ENCODE measurements at regions not wholly inside any gene's neighbourhood (a gene's known extent, or its start where the extent isn't known, plus 50 kb on each side); places are given as distances from the start of the nearest gene placed in this dataset.
"Not testable (repeated sequence)": the region's sequence is repeated elsewhere in the genome, so short reads cannot be mapped to it uniquely, and the experiment has no call there.

DNA sequence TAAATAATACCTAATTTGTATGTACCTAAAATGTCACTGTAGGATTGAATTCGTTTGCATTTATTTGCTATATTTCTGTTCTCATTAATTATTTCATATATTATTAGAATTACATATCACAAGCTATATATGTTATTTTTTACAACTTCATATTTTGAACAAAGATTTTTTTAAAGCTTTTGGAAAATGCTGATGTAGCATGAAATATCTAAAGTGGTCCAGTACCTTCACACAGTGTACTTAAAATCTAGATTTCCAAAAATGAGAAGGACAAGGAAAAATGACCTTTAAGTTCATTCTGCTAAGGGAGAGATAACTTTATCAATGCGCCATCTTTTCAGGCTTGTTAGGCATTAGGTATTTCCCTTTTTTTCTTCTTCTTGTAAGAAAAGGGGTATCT, 71.8 kb downstream of the LARP7 start:
- no peak for DNase-seq

DNA sequence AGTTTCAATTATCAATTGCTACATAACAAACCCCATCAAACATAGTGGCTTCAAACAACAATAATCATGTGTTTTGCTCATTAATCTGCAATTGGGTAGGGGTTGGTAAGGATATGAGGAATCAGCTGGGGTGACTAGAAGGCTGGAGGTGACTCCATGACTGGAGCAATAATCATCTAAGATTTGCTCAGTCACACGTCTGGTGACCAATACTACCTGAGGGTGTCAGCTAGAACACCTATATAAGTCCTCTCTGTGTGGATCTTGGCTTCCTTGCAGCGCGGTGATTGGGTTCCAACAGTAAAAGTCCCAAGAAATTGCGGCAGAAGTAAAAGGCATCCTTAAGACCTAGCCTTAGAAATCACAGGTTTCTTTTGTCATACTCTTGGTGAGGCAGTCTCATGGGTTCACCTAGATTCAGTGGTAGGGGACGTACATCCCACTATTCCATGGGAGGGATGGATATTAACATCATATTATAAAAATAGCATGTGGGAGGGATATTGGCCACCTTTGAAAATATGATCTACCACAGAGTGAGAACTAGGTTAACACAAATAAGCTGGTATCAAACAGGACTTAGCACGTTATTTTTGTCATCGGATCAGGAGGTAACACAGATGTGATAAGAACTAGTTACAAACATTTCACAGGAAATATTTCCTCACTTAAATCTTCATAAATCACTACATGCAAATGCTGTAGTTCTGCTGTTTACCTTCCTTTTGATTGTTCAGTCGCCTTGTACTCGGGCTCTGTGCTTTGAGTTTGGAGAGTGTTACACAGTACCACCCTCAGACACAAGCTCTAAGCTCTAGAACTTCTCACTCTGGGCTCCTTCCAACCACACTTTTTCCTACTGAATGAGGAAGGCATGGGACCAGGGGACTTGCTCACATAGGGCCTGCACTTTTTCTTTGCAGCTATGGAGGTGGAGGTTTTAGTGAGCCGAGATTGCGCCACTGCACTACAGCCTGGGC, 78.3 kb downstream of the LARP7 start:
- DNase-seq, result no peak

DNA sequence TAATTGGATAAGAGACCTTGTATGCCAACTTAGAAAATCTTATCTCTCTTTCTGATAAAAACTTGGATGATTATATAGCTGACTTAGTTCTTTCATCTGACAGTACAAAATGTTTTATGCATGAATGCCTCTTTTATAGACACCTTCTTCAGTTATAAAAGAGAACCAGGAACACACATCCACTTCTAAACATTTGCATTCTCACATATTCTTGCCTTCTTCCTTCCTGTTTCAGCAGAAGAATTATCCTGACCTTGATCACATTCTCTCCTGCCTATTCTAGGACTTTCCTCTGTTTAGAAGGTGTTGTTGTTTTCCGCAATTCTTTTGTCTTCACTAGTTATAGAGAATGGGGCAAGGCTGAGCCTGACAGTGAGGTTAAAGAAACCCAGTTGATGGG, 80.9 kb downstream of the LARP7 start:
- DNase-seq, result no peak

GRCh38 chr4:112721627-112722026, 84.7 kb downstream of the LARP7 start:
- DNase-seq, result no peak

GRCh38 chr4:112726041-112726440, 89.1 kb downstream of the LARP7 start:
- no peak for DNase-seq

- DNase-seq, result not testable (repeated sequence)
Measured at GRCh38 chr4:112727728-112728127, 90.8 kb downstream of the LARP7 start.

GRCh38 chr4:112731715-112732114, 94.8 kb downstream of the LARP7 start:
- no peak for DNase-seq

- DNase-seq, result no peak
Measured at GRCh38 chr4:112732142-112732541, 95.2 kb downstream of the LARP7 start.

DNA sequence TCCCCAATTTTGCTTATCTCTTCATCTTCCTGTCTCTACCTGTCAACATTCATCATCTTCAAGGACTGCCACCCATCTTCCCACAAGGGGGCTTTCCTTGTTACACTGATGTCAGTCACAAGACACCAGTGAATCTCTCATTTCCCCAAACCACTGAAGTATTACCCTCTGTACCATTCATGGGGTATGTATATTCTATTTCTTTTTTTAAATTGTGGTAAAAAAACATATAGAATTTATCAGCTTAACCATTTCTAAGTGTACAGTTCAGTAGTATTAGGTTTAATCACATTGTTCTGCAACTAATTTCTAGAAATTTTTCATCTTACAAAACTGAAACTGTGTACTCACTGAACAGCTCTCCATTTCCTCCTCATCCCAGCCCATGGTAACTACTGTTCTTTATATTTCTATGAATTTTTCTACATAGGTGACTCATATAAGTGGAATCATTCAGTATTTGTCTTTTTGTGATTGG, 98.6 kb downstream of the LARP7 start:
- no peak for DNase-seq

DNA sequence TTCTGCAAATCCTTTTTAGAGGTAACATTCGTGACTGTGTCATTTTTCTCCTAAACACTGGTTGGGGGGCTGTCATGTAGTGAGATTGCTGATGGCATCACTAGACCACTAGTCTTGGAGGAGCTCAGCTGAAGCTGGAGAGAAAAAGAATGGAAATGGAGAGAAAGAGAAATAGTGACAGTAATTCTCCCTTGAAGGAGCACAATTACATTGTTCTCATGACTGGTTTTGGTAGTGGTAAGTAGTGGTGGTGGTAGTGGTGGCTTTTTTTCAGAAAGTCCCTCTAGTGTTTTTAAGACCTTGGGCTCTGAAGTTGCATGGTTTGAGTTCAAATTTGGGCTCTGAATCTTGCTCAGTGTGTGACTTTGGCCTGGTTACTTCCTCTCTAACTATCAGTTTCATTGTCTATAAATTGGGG, 99.8 kb downstream of the LARP7 start:
- no peak for DNase-seq

GRCh38 chr4:112739442-112739841, 102.5 kb downstream of the LARP7 start:
- DNase-seq, result no peak

DNA sequence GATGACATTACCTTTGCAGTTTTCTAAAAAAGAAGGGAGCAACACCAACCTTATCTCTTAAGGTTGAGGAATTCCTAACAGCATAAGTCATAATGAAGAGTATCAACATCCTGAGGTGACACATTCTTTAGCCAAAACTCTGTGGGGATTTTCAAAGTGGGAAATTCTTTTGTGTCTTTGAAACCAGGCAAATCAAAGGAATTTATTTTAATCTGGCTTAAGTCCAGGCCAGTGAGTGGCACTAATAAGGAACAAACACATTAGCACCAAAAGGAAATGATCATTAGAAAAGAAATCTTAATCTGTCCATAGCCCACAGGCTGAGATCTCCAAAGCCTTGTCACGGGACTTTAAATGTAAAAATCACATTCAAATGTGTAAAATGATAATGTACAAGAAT, 110.1 kb downstream of the LARP7 start:
- DNase-seq, result no peak

DNA sequence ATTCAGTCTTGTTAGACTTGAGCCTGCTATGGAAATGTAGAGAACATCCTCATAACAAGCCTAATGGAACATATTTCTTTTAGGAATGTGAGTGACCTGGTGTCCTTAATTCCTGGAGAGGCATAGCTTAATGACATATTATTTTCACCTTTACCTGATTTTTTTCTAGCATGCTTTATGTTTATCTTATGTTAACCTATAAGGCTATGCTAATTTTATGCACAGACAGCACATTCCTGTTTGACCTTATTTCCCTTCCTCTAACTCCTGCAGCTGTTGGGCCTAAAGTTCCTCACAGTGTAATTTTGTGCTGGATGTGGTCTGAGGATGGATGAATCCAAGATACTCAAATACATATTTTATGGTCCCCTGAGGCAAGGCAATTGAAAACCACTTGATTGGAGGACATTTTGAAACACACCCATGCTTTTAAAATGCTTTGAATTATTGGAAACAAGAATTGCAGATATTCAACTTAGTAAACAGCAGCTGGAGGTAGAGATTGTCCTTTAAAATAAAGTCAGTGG, 111.5 kb downstream of the LARP7 start:
- DNase-seq, result no peak

- not testable (repeated sequence) for DNase-seq
Measured at GRCh38 chr4:112750749-112751148, 113.8 kb downstream of the LARP7 start.

DNA sequence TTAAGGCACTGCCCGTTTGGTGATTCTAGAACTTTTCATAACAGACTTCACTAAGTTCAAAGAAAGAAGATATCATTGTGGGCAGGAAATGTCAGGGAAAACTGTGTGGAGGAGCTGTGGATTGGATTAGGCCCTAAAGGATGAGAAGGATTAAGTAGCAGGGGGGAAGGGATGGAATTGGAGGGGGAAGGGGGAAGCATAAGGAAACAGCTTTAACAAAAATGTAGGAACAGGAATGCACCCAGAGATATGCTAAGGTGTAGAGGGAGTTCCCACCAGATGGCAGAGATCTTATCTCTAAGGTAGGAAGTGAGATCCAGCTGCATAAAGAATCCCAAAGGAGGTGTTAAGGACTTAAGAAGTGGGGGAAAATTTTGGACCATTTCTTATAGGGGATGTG, 114.5 kb downstream of the LARP7 start:
- no peak for DNase-seq

DNA sequence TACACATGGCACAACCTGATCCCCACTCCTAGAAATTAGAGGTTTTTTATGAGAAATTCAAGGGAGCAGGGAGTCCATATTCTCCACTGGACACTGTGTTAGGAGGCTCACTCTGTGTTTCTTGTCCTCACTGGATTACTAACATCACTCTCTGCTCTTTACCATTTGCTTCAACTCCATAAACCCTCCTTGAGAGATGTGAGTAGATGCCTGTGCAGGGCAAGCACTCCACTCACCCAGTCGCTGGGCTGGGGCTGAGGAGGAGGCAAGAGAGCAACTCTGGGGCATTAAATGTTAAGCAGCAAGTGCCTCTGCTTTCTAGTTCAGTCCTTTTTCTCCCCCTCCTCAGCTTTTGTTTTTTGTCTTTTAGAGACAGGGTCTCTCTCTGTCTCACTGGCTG, 115.1 kb downstream of the LARP7 start:
- DNase-seq, result no peak

DNA sequence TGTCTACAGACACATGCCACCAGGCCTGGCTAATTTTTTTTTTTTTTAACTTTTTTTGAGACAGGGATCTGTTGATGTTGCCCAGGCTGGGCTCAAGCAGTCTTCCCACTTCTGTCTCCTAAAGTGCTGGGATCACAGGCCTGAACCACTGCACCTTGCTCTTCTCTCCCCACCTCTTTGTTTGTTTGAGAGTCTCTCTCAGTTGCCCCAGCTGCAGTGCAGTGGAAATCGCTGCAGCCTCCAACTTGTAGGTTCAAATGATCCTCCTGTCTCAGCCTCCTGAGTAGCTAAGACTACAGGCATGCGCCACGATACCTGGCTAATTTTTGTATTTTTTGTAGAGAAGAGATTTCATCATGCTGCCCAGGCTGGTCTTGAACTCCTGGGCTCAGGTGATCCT, 115.6 kb downstream of the LARP7 start:
- DNase-seq, result no peak

DNA sequence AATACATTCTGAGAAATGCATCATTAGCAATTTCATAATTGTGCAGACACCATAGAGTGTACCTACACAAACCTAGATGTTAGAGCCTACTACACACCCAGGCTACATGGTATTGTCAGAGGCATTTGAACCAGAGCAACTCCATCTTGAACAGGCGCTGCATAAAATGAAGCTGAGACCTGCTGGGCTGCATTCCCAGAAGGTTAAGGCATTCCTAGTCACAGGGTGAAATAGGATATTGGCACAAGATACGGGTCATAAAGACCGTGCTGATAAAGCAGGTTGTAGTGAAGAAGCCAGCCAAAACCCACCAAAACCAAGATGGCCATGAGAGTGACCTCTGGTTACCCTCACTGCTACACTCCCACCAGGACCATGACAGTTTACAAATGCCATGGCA, 116.4 kb downstream of the LARP7 start:
- DNase-seq, result no peak

DNA sequence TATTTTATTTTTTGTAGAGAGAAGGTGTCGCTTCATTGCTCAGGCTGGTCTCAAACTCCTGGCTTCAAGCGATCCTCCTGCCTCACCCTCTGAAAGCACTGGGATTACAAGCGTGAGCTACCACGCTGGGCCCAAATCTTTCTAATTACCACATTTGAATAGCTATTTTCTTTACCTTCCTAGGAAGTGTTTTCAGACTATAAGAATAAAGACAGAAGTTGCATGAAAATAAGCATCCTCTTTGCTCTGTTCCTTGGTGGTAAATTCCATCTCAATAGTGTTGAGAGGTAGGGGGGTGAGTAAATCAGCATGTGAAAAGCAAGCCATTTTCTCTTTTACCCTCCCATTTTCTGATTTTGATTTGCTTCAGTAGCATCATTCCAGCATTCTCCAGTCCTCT, 122.4 kb downstream of the LARP7 start:
- DNase-seq, result no peak

DNA sequence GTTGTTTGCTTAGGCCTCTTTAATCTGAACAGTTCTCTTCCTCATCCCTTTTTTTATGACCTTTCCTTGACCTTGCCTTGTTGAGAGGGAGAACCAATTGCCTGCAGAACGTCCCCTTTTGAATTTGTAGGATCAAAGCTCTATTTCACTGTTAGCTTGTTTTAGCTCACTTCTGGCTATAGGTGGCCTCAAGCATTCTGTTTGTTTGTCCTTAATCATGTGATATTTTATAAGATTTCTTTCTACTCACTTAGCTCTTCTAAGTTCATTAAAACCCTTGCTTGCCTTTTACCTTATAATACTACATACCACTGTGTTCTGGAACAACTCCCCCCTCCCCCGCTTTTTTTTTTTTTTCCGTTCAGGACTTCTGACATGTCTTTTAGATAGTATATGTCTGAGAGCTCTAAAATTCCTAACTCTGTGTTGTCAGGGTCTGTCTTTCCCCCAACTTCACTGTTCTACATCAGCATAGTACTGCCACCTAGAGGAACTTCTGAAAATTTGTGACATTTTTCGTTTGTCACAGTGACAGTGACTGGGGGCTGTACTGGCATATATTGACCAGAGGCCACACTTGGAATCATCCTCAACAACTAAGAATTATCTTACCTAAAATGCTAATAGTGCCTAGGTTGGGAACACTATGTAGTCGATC, 128.5 kb downstream of the LARP7 start:
- DNase-seq, result no peak

GRCh38 chr4:112766422-112766821, 129.5 kb downstream of the LARP7 start:
- DNase-seq, result no peak

DNA sequence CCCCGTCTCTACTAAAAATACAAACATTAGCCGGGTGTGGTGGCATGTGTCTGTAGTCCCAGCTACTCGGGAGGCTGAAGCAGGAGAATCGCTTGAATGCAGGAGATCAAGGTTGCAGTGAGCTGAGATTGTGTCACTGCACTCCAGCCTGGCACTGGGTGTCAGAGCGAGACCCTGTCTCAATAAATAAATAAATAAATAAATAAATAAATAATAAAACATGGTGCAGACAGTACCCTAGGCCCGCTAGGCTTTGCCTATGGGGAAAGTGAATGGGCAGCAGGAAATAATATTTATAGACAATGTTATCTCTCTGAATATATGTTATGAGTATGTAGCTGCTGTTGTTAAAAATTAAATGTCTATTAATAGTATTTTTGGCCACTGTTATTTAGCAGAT, 130.4 kb downstream of the LARP7 start:
- no peak for DNase-seq

- no peak for DNase-seq
Measured at GRCh38 chr4:112770114-112770513, 133.2 kb downstream of the LARP7 start.

GRCh38 chr4:112775801-112776200, 138.9 kb downstream of the LARP7 start:
- DNase-seq, result no peak
